Activated B cell treated with CpG ODN at 0.5 μM for 24 hours (primary cell): ENCODE measurements at regions not wholly inside any gene's neighbourhood (a gene's known extent, or its start where the extent isn't known, plus 50 kb on each side); places are given as distances from the start of the nearest gene placed in this dataset.
"Not testable (repeated sequence)": the region's sequence is repeated elsewhere in the genome, so short reads cannot be mapped to it uniquely, and the experiment has no call there.

Experiments
- ATAC-seq: fragments of 200-7000 bp; cut with Tn5 transposase; one replicate; pipeline ENCODE4 v1.10.0; 2021; ENCODE audit warnings: low read depth, mild to moderate bottlenecking, moderate library complexity
- CTCF ChIA-PET: fragments of 350-600 bp; sonication (Branson Sonifier 250); formaldehyde crosslinking; loops from one replicate; lab custom pipeline; 2021; ENCODE audit warnings: antibody characterized with exemption; lab: Charles Lee
- POLR2A ChIA-PET: fragments of 350-600 bp; sonication (Branson Sonifier 250); formaldehyde crosslinking; loops from one replicate; lab custom pipeline; 2021; ENCODE audit warnings: antibody characterized with exemption; lab: Charles Lee
- DNase-seq: peaks from one replicate; pipeline ENCODE4 v3.0.0; 2022
- H3K27ac Mint-ChIP-seq: one replicate; pipeline ENCODE4 v1.8.0; 2020; ENCODE audit warnings: mixed read lengths
- H3K27me3 Mint-ChIP-seq: one replicate; pipeline ENCODE4 v1.8.0; 2021; ENCODE audit warnings: mixed read lengths
- H3K36me3 Mint-ChIP-seq: one replicate; pipeline ENCODE4 v1.8.0; 2021; ENCODE audit warnings: low read depth, mixed read lengths
- H3K4me1 Mint-ChIP-seq: one replicate; pipeline ENCODE4 v1.8.0; 2021; ENCODE audit warnings: mixed read lengths
- H3K4me3 Mint-ChIP-seq: one replicate; pipeline ENCODE4 v1.8.0; 2020; ENCODE audit warnings: mild to moderate bottlenecking, mixed read lengths
- H3K9me3 Mint-ChIP-seq: one replicate; pipeline ENCODE4 v1.8.0; 2020; ENCODE audit warnings: mixed read lengths
- intact Hi-C: fragments of 100-400 bp; cut with micrococcal nuclease; formaldehyde crosslinking; loops from one replicate; pipeline ENCODE4 v1.15.1; 2024
- TF ChIP-seq, protein P1 (sequence below): fragments of 200-600 bp; IDR thresholded peaks from one replicate; pipeline ENCODE4 v1.8.0; 2022; ENCODE audit warnings: antibody characterized with exemption, mild to moderate bottlenecking

GRCh38 chr2:215723631-215724011 is 287.8 kb upstream of the FN1 start:
- no peak overlapping the region for H3K4me3 Mint-ChIP-seq
- H3K9me3 Mint-ChIP-seq = peaks cover 4% of the 10 kb centered on the region
- no peaks in the 10 kb centered on the region for H3K27me3 Mint-ChIP-seq
- ATAC-seq (no peak), DNase-seq (no peak)
- ChIA-PET CTCF (no interaction called here), POLR2A (no interaction called here)
- no peaks in the 10 kb centered on the region for H3K36me3 Mint-ChIP-seq
- TF ChIP-seq, protein P1, sequence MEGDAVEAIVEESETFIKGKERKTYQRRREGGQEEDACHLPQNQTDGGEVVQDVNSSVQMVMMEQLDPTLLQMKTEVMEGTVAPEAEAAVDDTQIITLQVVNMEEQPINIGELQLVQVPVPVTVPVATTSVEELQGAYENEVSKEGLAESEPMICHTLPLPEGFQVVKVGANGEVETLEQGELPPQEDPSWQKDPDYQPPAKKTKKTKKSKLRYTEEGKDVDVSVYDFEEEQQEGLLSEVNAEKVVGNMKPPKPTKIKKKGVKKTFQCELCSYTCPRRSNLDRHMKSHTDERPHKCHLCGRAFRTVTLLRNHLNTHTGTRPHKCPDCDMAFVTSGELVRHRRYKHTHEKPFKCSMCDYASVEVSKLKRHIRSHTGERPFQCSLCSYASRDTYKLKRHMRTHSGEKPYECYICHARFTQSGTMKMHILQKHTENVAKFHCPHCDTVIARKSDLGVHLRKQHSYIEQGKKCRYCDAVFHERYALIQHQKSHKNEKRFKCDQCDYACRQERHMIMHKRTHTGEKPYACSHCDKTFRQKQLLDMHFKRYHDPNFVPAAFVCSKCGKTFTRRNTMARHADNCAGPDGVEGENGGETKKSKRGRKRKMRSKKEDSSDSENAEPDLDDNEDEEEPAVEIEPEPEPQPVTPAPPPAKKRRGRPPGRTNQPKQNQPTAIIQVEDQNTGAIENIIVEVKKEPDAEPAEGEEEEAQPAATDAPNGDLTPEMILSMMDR = no peak
- intact Hi-C loops = no loop called here
- H3K4me1 Mint-ChIP-seq = peaks cover 6% of the 10 kb centered on the region
- no peak overlapping the region for H3K27ac Mint-ChIP-seq

DNA sequence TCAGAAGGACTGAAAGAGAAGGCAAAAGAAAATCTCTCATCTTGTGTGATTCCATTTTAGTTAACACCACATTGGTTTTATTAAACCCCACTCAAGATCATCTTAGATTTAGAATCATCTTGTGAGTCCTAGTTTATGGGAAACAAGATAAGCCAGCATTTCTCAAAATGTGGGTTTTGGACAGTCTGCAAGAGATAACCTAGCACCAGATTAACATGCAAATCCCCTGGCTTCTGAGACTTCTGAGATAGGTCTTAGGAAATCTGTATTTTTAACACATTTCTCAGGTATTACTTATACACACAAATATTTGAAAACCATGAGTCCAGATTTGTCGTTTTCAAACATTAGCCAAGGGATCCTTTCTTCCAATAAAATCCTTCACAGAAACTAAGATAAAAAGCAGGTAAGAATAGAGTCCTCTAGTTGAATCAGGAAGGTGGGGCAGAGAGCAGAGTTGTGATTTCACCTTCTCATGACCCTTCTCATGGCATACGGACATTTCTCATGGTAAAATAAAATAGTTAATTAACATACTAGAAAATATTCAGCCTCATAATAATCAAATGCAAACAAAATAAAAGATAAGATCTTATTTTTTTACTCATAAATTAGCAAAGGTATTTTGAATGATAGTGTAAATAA is 287.2 kb upstream of the FN1 start:
- TF ChIP-seq, protein P1 = no peak
- H3K4me1 Mint-ChIP-seq = peaks cover under 1% of the 10 kb centered on the region
- intact Hi-C loops = no loop called here
- H3K27me3 Mint-ChIP-seq = no peaks in the 10 kb centered on the region
- H3K9me3 Mint-ChIP-seq = peaks cover 4% of the 10 kb centered on the region
- DNase-seq (no peak), ATAC-seq (no peak)
- no peaks in the 10 kb centered on the region for H3K36me3 Mint-ChIP-seq
- H3K27ac Mint-ChIP-seq = no peak overlapping the region
- CTCF ChIA-PET = no interaction called here
- H3K4me3 Mint-ChIP-seq = no peak overlapping the region
- POLR2A ChIA-PET = no interaction called here

- intact Hi-C loops = no loop called here
- TF ChIP-seq, protein P1 = no peak
- no peaks in the 10 kb centered on the region for H3K27me3 Mint-ChIP-seq
- no peak for ATAC-seq
- CTCF ChIA-PET = no interaction called here
- H3K9me3 Mint-ChIP-seq = peaks cover 4% of the 10 kb centered on the region
- no peaks in the 10 kb centered on the region for H3K4me1 Mint-ChIP-seq
- H3K27ac Mint-ChIP-seq = no peak overlapping the region
- H3K36me3 Mint-ChIP-seq = no peaks in the 10 kb centered on the region
- no peak overlapping the region for H3K4me3 Mint-ChIP-seq
- POLR2A ChIA-PET = no interaction called here
- DNase-seq = no peak
These were observed 286.3 kb upstream of the FN1 start for GRCh38 chr2:215722125-215722524.

- H3K36me3 Mint-ChIP-seq, H3K4me3 Mint-ChIP-seq, H3K27me3 Mint-ChIP-seq, H3K9me3 Mint-ChIP-seq, DNase-seq, H3K4me1 Mint-ChIP-seq, POLR2A ChIA-PET, intact Hi-C loops, CTCF ChIA-PET, H3K27ac Mint-ChIP-seq, ATAC-seq: not testable (repeated sequence)
These were observed 285.6 kb upstream of the FN1 start for GRCh38 chr2:215721515-215721914.

- CTCF ChIA-PET = no interaction called here
- POLR2A ChIA-PET = no interaction called here
These were observed 283.0 kb upstream of the FN1 start for GRCh38 chr2:215718890-215719289.

More at GRCh38 chr2:215718890-215719289, 283.0 kb upstream of the FN1 start:
- Mint-ChIP-seq H3K4me1 (no peaks in the 10 kb centered on the region), H3K9me3 (peaks cover 4% of the 10 kb centered on the region), H3K4me3 (no peak overlapping the region), H3K36me3 (no peaks in the 10 kb centered on the region), H3K27me3 (peaks cover 3% of the 10 kb centered on the region), H3K27ac (no peak overlapping the region)
- intact Hi-C loops = no loop called here
- no peak for ATAC-seq
- no peak for DNase-seq
- TF ChIP-seq, protein P1 = no peak
